DND-41 (cell line): ENCODE measurements at regions not wholly inside any gene's neighbourhood (a gene's known extent, or its start where the extent isn't known, plus 50 kb on each side); places are given as distances from the start of the nearest gene placed in this dataset.
A peak's percentile ranks its signal among the peaks of the same experiment; 100 is the strongest.

ENCODE experiments used
- ATAC-seq: fragments of 200-7000 bp; cut with Tn5 transposase; 3 replicates; pipeline ENCODE4 v1.9.1; 2021; ENCODE audit warnings: low read depth; ENCODE audit not compliant: insufficient read depth
- DNase-seq: peaks from one replicate; pipeline ENCODE4 v3.0.0-alpha.2; 2020
- H2AFZ ChIP-seq: 2 replicates; pipeline ENCODE4 v1.6.0; 2012; ENCODE audit warnings: low read depth, low read length
- H3K27ac ChIP-seq: 2 replicates; pipeline ENCODE4 v1.5.1; 2012; ENCODE audit warnings: low read length, inconsistent platforms
- H3K27me3 ChIP-seq: fragments of 200-600 bp; sonication (generic); 2 replicates; pipeline ENCODE4 v1.6.0; 2012; ENCODE audit warnings: low read length, mild to moderate bottlenecking, inconsistent platforms; ENCODE audit not compliant: insufficient read depth, poor library complexity
- H3K36me3 ChIP-seq: 2 replicates; pipeline ENCODE4 v1.5.1; 2012; ENCODE audit warnings: low read length, inconsistent platforms; ENCODE audit not compliant: insufficient read depth
- H3K4me1 ChIP-seq: 2 replicates; pipeline ENCODE4 v1.5.1; 2012; ENCODE audit warnings: mild to moderate bottlenecking, low read length; ENCODE audit not compliant: insufficient read depth
- H3K4me2 ChIP-seq: 2 replicates; pipeline ENCODE4 v1.6.0; 2012; ENCODE audit warnings: mild to moderate bottlenecking, moderate library complexity, low read length, inconsistent platforms; ENCODE audit not compliant: insufficient read depth
- H3K4me3 ChIP-seq, 2 experiments: fragments of 200-600 bp in 1 of 2; shearing (Covaris generic) in 1 of 2; 2 replicates each; pipeline ENCODE4 v1.5.1; 2012 to 2016; ENCODE audit warnings: inconsistent platforms in 2 of 2, low read length in 2 of 2, mild to moderate bottlenecking in 2 of 2, low read depth in 1 of 2, moderate library complexity in 1 of 2
- H3K79me2 ChIP-seq: 2 replicates; pipeline ENCODE4 v1.6.0; 2012; ENCODE audit warnings: low read length, inconsistent platforms; ENCODE audit not compliant: insufficient read depth
- H3K9ac ChIP-seq: 2 replicates; pipeline ENCODE4 v1.6.0; 2012; ENCODE audit warnings: low read depth, mild to moderate bottlenecking, inconsistent platforms, low read length, moderate library complexity
- H3K9me3 ChIP-seq: 2 replicates; pipeline ENCODE4 v1.5.1; 2012; ENCODE audit warnings: low read length, moderate library complexity, mild to moderate bottlenecking, inconsistent platforms; ENCODE audit not compliant: insufficient read depth, severe bottlenecking
- H4K20me1 ChIP-seq: 2 replicates; pipeline ENCODE4 v1.6.0; 2012; ENCODE audit warnings: low read length; ENCODE audit not compliant: insufficient read depth
- EZH2 ChIP-seq: IDR thresholded peaks from 3 replicates; pipeline ENCODE4 v1.6.1; 2012; ENCODE audit warnings: borderline replicate concordance, low read depth, mild to moderate bottlenecking, moderate library complexity, low read length, inconsistent platforms; ENCODE audit not compliant: severe bottlenecking
- TF ChIP-seq, protein P1 (sequence below): IDR thresholded peaks from 2 replicates; pipeline ENCODE4 v1.5.1; 2012; ENCODE audit warnings: borderline replicate concordance, low read length, moderate library complexity, mild to moderate bottlenecking; ENCODE audit not compliant: poor library complexity, severe bottlenecking; ENCODE audit errors: extremely low read depth

GRCh38 chr20:60845146-60845545, 406.9 kb upstream of the CDH4 start:
- Histone ChIP-seq H3K79me2 (no peaks in the 10 kb centered on the region), H3K4me2 (no peak overlapping the region), H3K4me1 (no peaks in the 10 kb centered on the region), H3K4me3 (no peak overlapping the region), H3K9ac (no peak overlapping the region), H3K36me3 (no peaks in the 10 kb centered on the region), H3K27me3 (peaks cover 3% of the 10 kb centered on the region), H4K20me1 (no peaks in the 10 kb centered on the region), H3K27ac (no peak overlapping the region), H2AFZ (no peak overlapping the region), H3K9me3 (no peaks in the 10 kb centered on the region)
- DNase-seq: no peak
- no peak for ATAC-seq
- no peak for TF ChIP-seq EZH2
- TF ChIP-seq, protein P1, sequence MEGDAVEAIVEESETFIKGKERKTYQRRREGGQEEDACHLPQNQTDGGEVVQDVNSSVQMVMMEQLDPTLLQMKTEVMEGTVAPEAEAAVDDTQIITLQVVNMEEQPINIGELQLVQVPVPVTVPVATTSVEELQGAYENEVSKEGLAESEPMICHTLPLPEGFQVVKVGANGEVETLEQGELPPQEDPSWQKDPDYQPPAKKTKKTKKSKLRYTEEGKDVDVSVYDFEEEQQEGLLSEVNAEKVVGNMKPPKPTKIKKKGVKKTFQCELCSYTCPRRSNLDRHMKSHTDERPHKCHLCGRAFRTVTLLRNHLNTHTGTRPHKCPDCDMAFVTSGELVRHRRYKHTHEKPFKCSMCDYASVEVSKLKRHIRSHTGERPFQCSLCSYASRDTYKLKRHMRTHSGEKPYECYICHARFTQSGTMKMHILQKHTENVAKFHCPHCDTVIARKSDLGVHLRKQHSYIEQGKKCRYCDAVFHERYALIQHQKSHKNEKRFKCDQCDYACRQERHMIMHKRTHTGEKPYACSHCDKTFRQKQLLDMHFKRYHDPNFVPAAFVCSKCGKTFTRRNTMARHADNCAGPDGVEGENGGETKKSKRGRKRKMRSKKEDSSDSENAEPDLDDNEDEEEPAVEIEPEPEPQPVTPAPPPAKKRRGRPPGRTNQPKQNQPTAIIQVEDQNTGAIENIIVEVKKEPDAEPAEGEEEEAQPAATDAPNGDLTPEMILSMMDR: no peak

DNA sequence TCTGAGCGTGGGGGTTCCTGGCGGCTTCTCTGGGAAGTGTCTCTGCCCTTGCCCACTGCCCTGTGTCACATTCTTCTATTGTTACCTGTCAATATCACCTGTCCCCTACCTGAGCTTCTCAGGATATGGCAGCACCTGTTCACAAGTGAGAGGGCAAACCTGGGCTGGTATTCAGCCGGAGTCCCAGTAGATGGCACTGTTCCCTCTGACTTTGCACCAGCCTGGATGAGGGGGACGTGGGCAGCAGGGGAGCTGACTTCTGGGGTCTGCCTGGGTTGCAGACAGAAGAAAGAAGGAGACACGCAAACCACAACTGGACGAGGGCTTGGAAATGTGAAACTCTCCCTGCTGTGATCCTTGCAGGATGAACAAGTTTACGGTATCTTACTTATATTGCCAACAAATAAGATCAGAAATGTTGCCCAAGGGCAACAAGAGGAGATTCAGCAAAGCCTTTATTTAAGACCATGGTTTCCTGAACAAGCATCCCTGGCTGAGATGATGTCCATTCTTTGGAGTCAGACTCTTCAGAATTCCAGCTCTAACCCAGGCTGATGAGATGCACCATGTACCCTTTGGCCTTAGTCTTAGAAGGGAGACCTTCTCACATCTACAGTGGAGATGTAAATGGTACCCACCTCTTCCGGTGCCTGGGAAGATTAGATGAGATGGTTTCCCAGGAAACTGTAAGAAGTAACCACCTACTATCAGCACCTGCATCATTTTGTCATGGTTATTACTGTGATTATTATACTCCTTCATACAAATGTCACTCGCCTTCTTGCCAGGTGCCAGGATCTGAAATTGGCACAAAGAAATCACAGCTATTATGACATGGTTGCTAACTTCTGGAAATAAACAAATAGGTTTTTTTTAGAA, 400.0 kb upstream of the CDH4 start:
- DNase-seq (peak; percentile 54), ATAC-seq (peak; percentile 75)
- no peaks in the 10 kb centered on the region for H4K20me1 ChIP-seq
- H3K4me3 ChIP-seq: no peak overlapping the region
- H3K9ac ChIP-seq: no peak overlapping the region
- H2AFZ ChIP-seq: no peak overlapping the region
- no peaks in the 10 kb centered on the region for H3K4me1 ChIP-seq
- no peaks in the 10 kb centered on the region for H3K79me2 ChIP-seq
- TF ChIP-seq, protein P1: peak; percentile 87
- TF ChIP-seq EZH2: no peak
- H3K27me3 ChIP-seq: peaks cover 3% of the 10 kb centered on the region
- H3K9me3 ChIP-seq: no peaks in the 10 kb centered on the region
- no peak overlapping the region for H3K4me2 ChIP-seq
- no peak overlapping the region for H3K27ac ChIP-seq
- H3K36me3 ChIP-seq: no peaks in the 10 kb centered on the region

DNA sequence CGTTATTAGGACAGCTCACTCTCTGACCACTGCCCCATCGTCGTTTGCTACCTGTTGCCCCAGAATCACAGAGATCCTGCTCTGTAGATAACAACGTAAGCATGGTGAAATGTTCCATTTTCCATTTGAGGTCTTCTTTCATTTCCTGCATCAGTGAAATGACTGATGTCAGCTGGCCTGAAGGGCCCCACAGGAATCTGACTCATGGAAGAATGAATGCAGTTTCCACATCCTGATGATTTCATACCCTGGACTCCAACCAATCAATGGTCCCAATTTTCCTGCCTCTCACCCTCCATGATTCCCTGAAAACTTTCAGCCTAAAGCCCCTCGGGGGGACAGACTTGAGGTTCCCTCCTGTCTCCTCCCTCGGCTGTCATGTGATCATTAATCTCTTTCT, 394.4 kb upstream of the CDH4 start:
- H3K4me2 ChIP-seq: no peak overlapping the region
- no peak for DNase-seq
- H3K4me3 ChIP-seq: no peak overlapping the region
- TF ChIP-seq, protein P1: no peak
- no peak for TF ChIP-seq EZH2
- no peaks in the 10 kb centered on the region for H3K36me3 ChIP-seq
- H4K20me1 ChIP-seq: no peaks in the 10 kb centered on the region
- H3K27ac ChIP-seq: no peak overlapping the region
- no peaks in the 10 kb centered on the region for H3K79me2 ChIP-seq
- H3K4me1 ChIP-seq: peaks cover 6% of the 10 kb centered on the region; the same call in 1 of the 2 replicates
- H2AFZ ChIP-seq: no peak overlapping the region
- ATAC-seq: no peak
- H3K27me3 ChIP-seq: no peaks in the 10 kb centered on the region
- H3K9me3 ChIP-seq: no peaks in the 10 kb centered on the region
- no peak overlapping the region for H3K9ac ChIP-seq
